HCT116 (cell line): ENCODE measurements at regions not wholly inside any gene's neighbourhood (a gene's known extent, or its start where the extent isn't known, plus 50 kb on each side); places are given as distances from the start of the nearest gene placed in this dataset.
"Not testable (repeated sequence)": the region's sequence is repeated elsewhere in the genome, so short reads cannot be mapped to it uniquely, and the experiment has no call there.

Experiments used
- ATAC-seq: fragments of 200-7000 bp; cut with Tn5 transposase; 2 replicates; pipeline ENCODE4 v1.9.1; 2020; ENCODE audit warnings: mild to moderate bottlenecking, moderate library complexity
- BruUV-seq: library from RNA; stranded (reverse); fragments of 400-500 nt; replicated peaks from 2 replicates; lab custom pipeline; 2021; lab: Mats Ljungman, UMichigan
- CTCF ChIA-PET: fragments of 300-600 bp; sonication (Branson Sonifier 250); formaldehyde crosslinking; loops from one replicate; lab custom pipeline; 2021; ENCODE audit warnings: antibody characterized with exemption; lab: Charles Lee
- POLR2A ChIA-PET: fragments of 300-600, 350-600 bp; sonication (Branson Sonifier 250); formaldehyde crosslinking; loops from one replicate; lab custom pipeline; 2021; ENCODE audit warnings: antibody characterized with exemption; lab: Charles Lee
- RAD21 ChIA-PET, 2 experiments: fragments of 300-600 bp; sonication (Branson Sonifier 250); formaldehyde crosslinking; loops; one replicate each; lab custom pipeline; 2023; ENCODE audit warnings: low total read pairs in 2 of 2; ENCODE audit not compliant: uncharacterized antibody in 2 of 2, unreplicated experiment in 2 of 2, low non-redundant PET in 1 of 2; lab: Charles Lee
- DNase-seq: peaks from one replicate; pipeline ENCODE4 v3.0.0-alpha.2; 2010; ENCODE audit warnings: low read depth, low spot score
- H2AFZ ChIP-seq: fragments of 200-600 bp; shearing (Covaris generic), sonication (generic); 2 replicates; pipeline ENCODE4 v1.6.1; 2017; ENCODE audit warnings: low read depth, mixed run types, mixed read lengths, antibody characterized with exemption, low read length; ENCODE audit not compliant: poor library complexity, severe bottlenecking
- H3K27ac ChIP-seq: 2 replicates; pipeline ENCODE4 v1.5.1; 2012; ENCODE audit warnings: low read depth, low read length
- H3K27me3 ChIP-seq: fragments of 200-600 bp; sonication (generic); 2 replicates; pipeline ENCODE4 v1.6.1; 2016; ENCODE audit warnings: mixed run types, low read length, mixed read lengths; ENCODE audit not compliant: insufficient read depth
- H3K36me3 ChIP-seq, 2 experiments: fragments of 200-500 bp in 1 of 2; fragments of 200-600 bp in 1 of 2; sonication (Bioruptor generic) in 1 of 2; sonication (generic) in 1 of 2; 2 replicates each; pipeline versions ENCODE4 v1.5.1 to v1.6.1; 2014 to 2016; ENCODE audit warnings: low read length in 2 of 2, inconsistent platforms in 1 of 2, mixed read lengths in 1 of 2, mixed run types in 1 of 2; ENCODE audit not compliant: insufficient read depth in 2 of 2, control insufficient read depth in 1 of 2
- H3K4me1 ChIP-seq, 2 experiments: fragments of 200-600 bp in 1 of 2; sonication (generic) in 1 of 2; 2 replicates each; pipeline versions ENCODE4 v1.5.1 to v1.6.1; 2012 to 2017; ENCODE audit warnings: low read length in 2 of 2, inconsistent platforms in 1 of 2, mild to moderate bottlenecking in 1 of 2, mixed read lengths in 1 of 2, mixed run types in 1 of 2, moderate library complexity in 1 of 2; ENCODE audit not compliant: insufficient read depth in 2 of 2, control insufficient read depth in 1 of 2
- H3K4me2 ChIP-seq: fragments of 200-600 bp; sonication (generic); 2 replicates; pipeline ENCODE4 v1.6.1; 2017; ENCODE audit warnings: mixed run types, low read length, mixed read lengths
- H3K4me3 ChIP-seq, 2 experiments: fragments of 200-600 bp in 1 of 2; sonication (generic) in 1 of 2; replicated peaks in 1 of 2; 2 replicates each; pipeline ENCODE4 v1.5.1; 2011 to 2016; ENCODE audit warnings: low read length in 2 of 2, control low read depth in 1 of 2, low read depth in 1 of 2, mild to moderate bottlenecking in 1 of 2, mixed read lengths in 1 of 2, mixed run types in 1 of 2
- H3K79me2 ChIP-seq: fragments of 200-600 bp; sonication (generic); 2 replicates; pipeline ENCODE4 v1.6.1; 2017; ENCODE audit warnings: mild to moderate bottlenecking, mixed run types, low read length, moderate library complexity, mixed read lengths; ENCODE audit not compliant: insufficient read depth
- H3K9ac ChIP-seq: fragments of 200-600 bp; sonication (generic); 2 replicates; pipeline ENCODE4 v1.6.1; 2016; ENCODE audit warnings: low read length, mixed read lengths
- H3K9me2 ChIP-seq: fragments of 200-600 bp; sonication (generic), shearing (Covaris generic); 2 replicates; pipeline ENCODE4 v1.6.1; 2017; ENCODE audit warnings: mixed run types, mild to moderate bottlenecking, moderate library complexity; ENCODE audit not compliant: insufficient read depth
- H3K9me3 ChIP-seq, 2 experiments: fragments of 200-500 bp in 1 of 2; fragments of 200-600 bp in 1 of 2; sonication (Bioruptor generic) in 1 of 2; sonication (generic) in 1 of 2; 2 replicates each; pipeline ENCODE4 v1.6.1; 2014 to 2017; ENCODE audit warnings: low read length in 2 of 2, mixed read lengths in 2 of 2, inconsistent platforms in 1 of 2, low read depth in 1 of 2, mild to moderate bottlenecking in 1 of 2, mixed run types in 1 of 2, moderate library complexity in 1 of 2; ENCODE audit not compliant: control insufficient read depth in 1 of 2, insufficient read depth in 1 of 2
- H4K20me1 ChIP-seq: fragments of 200-600 bp; sonication (generic), shearing (Covaris generic); 2 replicates; pipeline ENCODE4 v1.6.1; 2017; ENCODE audit warnings: mixed run types, mild to moderate bottlenecking, moderate library complexity; ENCODE audit not compliant: insufficient read depth
- CBX3 ChIP-seq: IDR thresholded peaks from 2 replicates; pipeline ENCODE4 v1.6.1; 2012; ENCODE audit warnings: low read depth
- CEBPB ChIP-seq: IDR thresholded peaks from 2 replicates; pipeline ENCODE4 v1.6.1; 2012; ENCODE audit warnings: low read depth
- EZH2 ChIP-seq: fragments of 200-600 bp; sonication (generic); IDR thresholded peaks from 2 replicates; pipeline ENCODE4 v1.6.1; 2017; ENCODE audit warnings: antibody characterized with exemption, mixed run types
- EZH2phosphoT487 ChIP-seq: fragments of 200-600 bp; IDR thresholded peaks from 2 replicates; pipeline ENCODE4 v1.6.1; 2018; ENCODE audit warnings: antibody characterized with exemption, borderline replicate concordance
- POLR2A ChIP-seq: IDR thresholded peaks from 2 replicates; pipeline ENCODE4 v1.7.0; 2011; ENCODE audit warnings: borderline replicate concordance; ENCODE audit not compliant: insufficient read depth, insufficient read length; ENCODE audit errors: extremely low read depth
- SIN3A ChIP-seq: IDR thresholded peaks from 2 replicates; pipeline ENCODE4 v1.6.1; 2012; ENCODE audit warnings: low read depth
- ZNF274 ChIP-seq: fragments of 200-500 bp; sonication (Bioruptor generic); IDR thresholded peaks from 2 replicates; pipeline ENCODE4 v1.6.1; 2014; ENCODE audit warnings: mild to moderate bottlenecking, low read depth, low read length, inconsistent platforms
- intact Hi-C: fragments of 100-400 bp; cut with micrococcal nuclease; formaldehyde crosslinking; loops from 2 replicates; pipeline ENCODE4 v1.10.0; 2022
- TF ChIP-seq, protein P1 (sequence below), 3 experiments: fragments of 200-600 bp in 1 of 3; sonication (generic) in 1 of 3; IDR thresholded peaks in 2 of 3; conservative IDR thresholded peaks in 1 of 3; 2 replicates each; pipeline ENCODE4 v1.5.1; 2012 to 2017; ENCODE audit warnings: low read depth in 2 of 3, low read length in 2 of 3, antibody characterized with exemption in 1 of 3, borderline replicate concordance in 1 of 3, control low read depth in 1 of 3, mild to moderate bottlenecking in 1 of 3, mixed read lengths in 1 of 3, mixed run types in 1 of 3, moderate library complexity in 1 of 3; ENCODE audit not compliant: insufficient read depth in 1 of 3
- TF ChIP-seq, protein P2 (sequence below): IDR thresholded peaks from 2 replicates; pipeline ENCODE4 v1.6.1; 2011; ENCODE audit warnings: mild to moderate bottlenecking, low read length, moderate library complexity; ENCODE audit not compliant: insufficient replicate concordance; ENCODE audit errors: extremely low read depth

- intact Hi-C loops, result no loop called here
- Histone ChIP-seq H3K4me2 (no peak overlapping the region), H3K27ac (no peak overlapping the region), H3K27me3 (peaks cover 20% of the 10 kb centered on the region; the same call in 1 of the 2 replicates), H3K4me1 (no peaks in the 10 kb centered on the region), H4K20me1 (no peaks in the 10 kb centered on the region), H3K36me3 (no peaks in the 10 kb centered on the region), H3K9me3 (no peaks in the 10 kb centered on the region), H2AFZ (no peak overlapping the region), H3K79me2 (no peaks in the 10 kb centered on the region), H3K9ac (no peak overlapping the region), H3K9me2 (no peaks in the 10 kb centered on the region), H3K4me3 (no peak overlapping the region)
- ChIA-PET CTCF (no interaction called here), RAD21 (no interaction called here), POLR2A (no interaction called here)
- no TSS peak for BruUV-seq
- ATAC-seq (no peak), DNase-seq (no peak)
- TF ChIP-seq CBX3 (no peak), ZNF274 (no peak), EZH2phosphoT487 (no peak), POLR2A (no peak), EZH2 (no peak), CEBPB (no peak), SIN3A (no peak)
- TF ChIP-seq, protein P1, sequence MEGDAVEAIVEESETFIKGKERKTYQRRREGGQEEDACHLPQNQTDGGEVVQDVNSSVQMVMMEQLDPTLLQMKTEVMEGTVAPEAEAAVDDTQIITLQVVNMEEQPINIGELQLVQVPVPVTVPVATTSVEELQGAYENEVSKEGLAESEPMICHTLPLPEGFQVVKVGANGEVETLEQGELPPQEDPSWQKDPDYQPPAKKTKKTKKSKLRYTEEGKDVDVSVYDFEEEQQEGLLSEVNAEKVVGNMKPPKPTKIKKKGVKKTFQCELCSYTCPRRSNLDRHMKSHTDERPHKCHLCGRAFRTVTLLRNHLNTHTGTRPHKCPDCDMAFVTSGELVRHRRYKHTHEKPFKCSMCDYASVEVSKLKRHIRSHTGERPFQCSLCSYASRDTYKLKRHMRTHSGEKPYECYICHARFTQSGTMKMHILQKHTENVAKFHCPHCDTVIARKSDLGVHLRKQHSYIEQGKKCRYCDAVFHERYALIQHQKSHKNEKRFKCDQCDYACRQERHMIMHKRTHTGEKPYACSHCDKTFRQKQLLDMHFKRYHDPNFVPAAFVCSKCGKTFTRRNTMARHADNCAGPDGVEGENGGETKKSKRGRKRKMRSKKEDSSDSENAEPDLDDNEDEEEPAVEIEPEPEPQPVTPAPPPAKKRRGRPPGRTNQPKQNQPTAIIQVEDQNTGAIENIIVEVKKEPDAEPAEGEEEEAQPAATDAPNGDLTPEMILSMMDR (IDR thresholded peaks at IDR 0.05 in 2 of 3, conservative IDR thresholded peaks at IDR 0.05 in 1 of 3; ENCODE audit: borderline replicate concordance in 1 of 3, insufficient read depth in 1 of 3, low read depth in 2 of 3, low read length in 2 of 3), result no peak
- TF ChIP-seq, protein P2, sequence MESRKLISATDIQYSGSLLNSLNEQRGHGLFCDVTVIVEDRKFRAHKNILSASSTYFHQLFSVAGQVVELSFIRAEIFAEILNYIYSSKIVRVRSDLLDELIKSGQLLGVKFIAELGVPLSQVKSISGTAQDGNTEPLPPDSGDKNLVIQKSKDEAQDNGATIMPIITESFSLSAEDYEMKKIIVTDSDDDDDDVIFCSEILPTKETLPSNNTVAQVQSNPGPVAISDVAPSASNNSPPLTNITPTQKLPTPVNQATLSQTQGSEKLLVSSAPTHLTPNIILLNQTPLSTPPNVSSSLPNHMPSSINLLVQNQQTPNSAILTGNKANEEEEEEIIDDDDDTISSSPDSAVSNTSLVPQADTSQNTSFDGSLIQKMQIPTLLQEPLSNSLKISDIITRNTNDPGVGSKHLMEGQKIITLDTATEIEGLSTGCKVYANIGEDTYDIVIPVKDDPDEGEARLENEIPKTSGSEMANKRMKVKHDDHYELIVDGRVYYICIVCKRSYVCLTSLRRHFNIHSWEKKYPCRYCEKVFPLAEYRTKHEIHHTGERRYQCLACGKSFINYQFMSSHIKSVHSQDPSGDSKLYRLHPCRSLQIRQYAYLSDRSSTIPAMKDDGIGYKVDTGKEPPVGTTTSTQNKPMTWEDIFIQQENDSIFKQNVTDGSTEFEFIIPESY, result no peak
These were observed 66.0 kb upstream of the TPP2 start for GRCh38 chr13:102530751-102531150.

DNA sequence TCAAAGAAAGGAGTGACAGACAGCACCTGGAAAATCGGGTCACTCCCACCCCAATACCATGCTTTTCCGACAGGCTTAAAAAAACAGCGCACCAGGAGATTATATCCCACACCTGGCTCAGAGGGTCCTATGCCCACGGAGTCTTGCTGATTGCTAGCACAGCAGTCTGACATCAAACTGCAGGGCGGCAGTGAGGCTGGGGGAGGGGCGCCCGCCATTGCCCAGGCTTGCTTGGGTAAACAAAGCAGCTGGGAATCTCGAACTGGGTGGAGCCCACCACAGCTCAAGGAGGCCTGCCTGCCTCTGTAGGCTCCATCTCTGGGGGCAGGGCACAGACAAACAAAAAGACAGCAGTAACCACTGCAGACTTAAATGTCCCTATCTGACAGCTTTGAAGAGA, 74.5 kb upstream of the TPP2 start:
- RAD21 ChIA-PET, H3K27ac ChIP-seq, H2AFZ ChIP-seq, H3K9me2 ChIP-seq, H3K4me1 ChIP-seq, H3K36me3 ChIP-seq, H3K9me3 ChIP-seq, DNase-seq, H3K4me2 ChIP-seq, CTCF ChIA-PET, H3K4me3 ChIP-seq, BruUV-seq, POLR2A ChIA-PET, ATAC-seq, H3K79me2 ChIP-seq, H3K27me3 ChIP-seq, H3K9ac ChIP-seq, H4K20me1 ChIP-seq, intact Hi-C loops: not testable (repeated sequence)
